Trophoblast cell (in vitro differentiated cells and primary cell): ENCODE measurements at regions not wholly inside any gene's neighbourhood (a gene's known extent, or its start where the extent isn't known, plus 50 kb on each side); places are given as distances from the start of the nearest gene placed in this dataset.

Experiments used
- DNase-seq, 2 donors: peaks; one replicate each; pipeline ENCODE4 v3.0.0-alpha.2; 2016
- H2AFZ ChIP-seq: 2 replicates; pipeline ENCODE4 v1.6.1; 2013; ENCODE audit warnings: low read length, moderate library complexity, mild to moderate bottlenecking; ENCODE audit not compliant: insufficient read depth, poor library complexity
- H2AK5ac ChIP-seq: 2 replicates; pipeline ENCODE4 v1.6.1; 2013; ENCODE audit warnings: mild to moderate bottlenecking, low read length
- H2BK120ac ChIP-seq: 2 replicates; pipeline ENCODE4 v1.6.1; 2013; ENCODE audit warnings: low read length, mild to moderate bottlenecking, moderate library complexity; ENCODE audit not compliant: insufficient read depth, poor library complexity
- H2BK12ac ChIP-seq: 2 replicates; pipeline ENCODE4 v1.6.1; 2013; ENCODE audit warnings: mild to moderate bottlenecking, low read length, moderate library complexity
- H2BK5ac ChIP-seq: 2 replicates; pipeline ENCODE4 v1.6.1; 2013; ENCODE audit warnings: low read length, low read depth, moderate library complexity, mild to moderate bottlenecking; ENCODE audit not compliant: poor library complexity
- H3K14ac ChIP-seq: 2 replicates; pipeline ENCODE4 v1.6.1; 2013; ENCODE audit warnings: mild to moderate bottlenecking, low read length
- H3K18ac ChIP-seq: 2 replicates; pipeline ENCODE4 v1.6.1; 2013; ENCODE audit warnings: mild to moderate bottlenecking, low read length
- H3K23ac ChIP-seq: 2 replicates; pipeline ENCODE4 v1.6.1; 2013; ENCODE audit warnings: low read length
- H3K27ac ChIP-seq: 2 replicates; pipeline ENCODE4 v1.5.1; 2013; ENCODE audit warnings: low read depth, mild to moderate bottlenecking, inconsistent platforms, low read length, moderate library complexity
- H3K27me3 ChIP-seq: 2 replicates; pipeline ENCODE4 v1.6.1; 2013; ENCODE audit warnings: inconsistent platforms, mild to moderate bottlenecking, low read length, moderate library complexity; ENCODE audit not compliant: insufficient read depth
- H3K36me3 ChIP-seq, 2 experiments: 1 replicate in 1 of 2; 2 replicates in 1 of 2; pipeline ENCODE4 v1.6.1; 2013; ENCODE audit warnings: low read length in 2 of 2, mild to moderate bottlenecking in 2 of 2, moderate library complexity in 1 of 2; ENCODE audit not compliant: insufficient read depth in 2 of 2, control insufficient read depth in 1 of 2
- H3K4ac ChIP-seq: 2 replicates; pipeline ENCODE4 v1.6.1; 2013; ENCODE audit warnings: low read depth, mild to moderate bottlenecking, low read length, moderate library complexity
- H3K4me1 ChIP-seq, 2 experiments: 1 replicate in 1 of 2; 2 replicates in 1 of 2; pipeline ENCODE4 v1.6.1; 2013; ENCODE audit warnings: low read length in 2 of 2, mild to moderate bottlenecking in 2 of 2, moderate library complexity in 1 of 2; ENCODE audit not compliant: insufficient read depth in 2 of 2, control insufficient read depth in 1 of 2
- H3K4me2 ChIP-seq: 2 replicates; pipeline ENCODE4 v1.6.1; 2013; ENCODE audit warnings: inconsistent platforms, mild to moderate bottlenecking, low read length, moderate library complexity
- H3K4me3 ChIP-seq: 2 replicates; pipeline ENCODE4 v1.5.1; 2013; ENCODE audit warnings: mild to moderate bottlenecking, low read depth, low read length, inconsistent platforms
- H3K79me1 ChIP-seq: one replicate; pipeline ENCODE4 v1.6.1; 2013; ENCODE audit warnings: low read length
- H3K79me2 ChIP-seq: 2 replicates; pipeline ENCODE4 v1.6.1; 2013; ENCODE audit warnings: low read length, mild to moderate bottlenecking; ENCODE audit not compliant: control insufficient read depth, insufficient read depth, poor library complexity
- H3K9ac ChIP-seq: 2 replicates; pipeline ENCODE4 v1.6.1; 2013; ENCODE audit warnings: mild to moderate bottlenecking, low read length
- H3K9me3 ChIP-seq: 2 replicates; pipeline ENCODE4 v1.6.1; 2013; ENCODE audit warnings: low read depth, mild to moderate bottlenecking, control low read depth, inconsistent platforms, low read length; ENCODE audit not compliant: insufficient read depth
- H4K12ac ChIP-seq: 2 replicates; pipeline ENCODE4 v1.6.1; 2013; ENCODE audit warnings: low read depth, mild to moderate bottlenecking, low read length, moderate library complexity
- H4K8ac ChIP-seq: 2 replicates; pipeline ENCODE4 v1.6.1; 2013; ENCODE audit warnings: low read depth, mild to moderate bottlenecking, low read length, moderate library complexity
- H4K91ac ChIP-seq: one replicate; pipeline ENCODE4 v1.6.1; 2013; ENCODE audit warnings: low read depth, mild to moderate bottlenecking, low read length, moderate library complexity
- WGBS: extraction: QIAGEN DNeasy Blood & Tissue Kit; methylation state at CpG from one replicate; pipeline ENCODE4 v1.1.7; 2013; ENCODE audit warnings: missing lambda C conversion rate; ENCODE audit not compliant: insufficient read length, insufficient coverage; ENCODE audit errors: extremely low coverage; 5-methylcytosine and 5-hydroxymethylcytosine counted together

GRCh38 chr9:16074963-16075362 lies 522.1 kb downstream of the CCDC171 start:
- Histone ChIP-seq H3K18ac (no peak overlapping the region), H3K36me3 (no peaks in the 10 kb centered on the region), H4K12ac (no peak overlapping the region), H2AFZ (no peak overlapping the region), H2BK12ac (no peak overlapping the region), H3K79me1 (no peaks in the 10 kb centered on the region), H3K14ac (no peak overlapping the region), H3K4me2 (no peak overlapping the region), H4K91ac (no peak overlapping the region), H3K4me1 (peaks cover 5 to 8% of the 10 kb centered on the region in 2 experiments), H3K9me3 (no peaks in the 10 kb centered on the region), H3K27me3 (no peaks in the 10 kb centered on the region), H3K4ac (no peak overlapping the region), H3K4me3 (no peak overlapping the region), H3K23ac (no peak overlapping the region), H2BK5ac (no peak overlapping the region), H3K79me2 (no peaks in the 10 kb centered on the region), H4K8ac (no peak overlapping the region), H2BK120ac (no peak overlapping the region), H3K9ac (no peak overlapping the region), H3K27ac (no peak overlapping the region), H2AK5ac (no peak overlapping the region)
- WGBS = no CpG with 5 or more reads among the region's 2 CpGs
- DNase-seq = no peak

- H2BK12ac ChIP-seq = no peak overlapping the region
- H3K4me2 ChIP-seq = no peak overlapping the region
- H2BK120ac ChIP-seq = no peak overlapping the region
- no peak overlapping the region for H4K8ac ChIP-seq
- no peak overlapping the region for H3K14ac ChIP-seq
- H3K9ac ChIP-seq = no peak overlapping the region
- H3K79me2 ChIP-seq = no peaks in the 10 kb centered on the region
- no peaks in the 10 kb centered on the region for H3K9me3 ChIP-seq
- no peak overlapping the region for H3K4ac ChIP-seq
- no peak overlapping the region for H3K4me3 ChIP-seq
- WGBS = no CpG with 5 or more reads among the region's 1 CpG
- no peak overlapping the region for H2BK5ac ChIP-seq
- H3K27me3 ChIP-seq = no peaks in the 10 kb centered on the region
- no peaks in the 10 kb centered on the region for H3K79me1 ChIP-seq
- H3K23ac ChIP-seq = no peak overlapping the region
- H4K12ac ChIP-seq = no peak overlapping the region
- H3K36me3 ChIP-seq = no peaks in the 10 kb centered on the region
- H3K18ac ChIP-seq = no peak overlapping the region
- no peak overlapping the region for H2AK5ac ChIP-seq
- no peak overlapping the region for H2AFZ ChIP-seq
- H4K91ac ChIP-seq = no peak overlapping the region
- H3K4me1 ChIP-seq = peaks cover 0 to under 1% of the 10 kb centered on the region in 2 experiments
- no peak overlapping the region for H3K27ac ChIP-seq
- DNase-seq = no peak
Measured at GRCh38 chr9:16075696-16076095, 522.9 kb downstream of the CCDC171 start.

- Histone ChIP-seq H4K12ac (no peak overlapping the region), H2BK12ac (no peak overlapping the region), H3K36me3 (no peaks in the 10 kb centered on the region), H2BK5ac (no peak overlapping the region), H3K9me3 (no peaks in the 10 kb centered on the region), H3K23ac (no peak overlapping the region), H2AFZ (no peak overlapping the region), H3K4me2 (no peak overlapping the region), H3K27me3 (no peaks in the 10 kb centered on the region), H3K9ac (no peak overlapping the region), H2AK5ac (no peak overlapping the region), H4K8ac (no peak overlapping the region), H3K14ac (no peak overlapping the region), H3K4me1 (no peaks in the 10 kb centered on the region), H3K4me3 (no peak overlapping the region), H3K79me1 (no peaks in the 10 kb centered on the region), H4K91ac (no peak overlapping the region), H2BK120ac (no peak overlapping the region), H3K27ac (no peak overlapping the region), H3K4ac (no peak overlapping the region), H3K79me2 (no peaks in the 10 kb centered on the region), H3K18ac (no peak overlapping the region)
- DNase-seq = no peak
- no CpG with 5 or more reads among the region's 7 CpGs for WGBS
Measured at GRCh38 chr9:16076511-16076910, 523.7 kb downstream of the CCDC171 start.

- H3K9me3 ChIP-seq = no peaks in the 10 kb centered on the region
- no peak overlapping the region for H4K12ac ChIP-seq
- H3K4me1 ChIP-seq = no peaks in the 10 kb centered on the region
- H4K8ac ChIP-seq = no peak overlapping the region
- no peak overlapping the region for H2AFZ ChIP-seq
- no peaks in the 10 kb centered on the region for H3K79me1 ChIP-seq
- no peak overlapping the region for H2AK5ac ChIP-seq
- no peak overlapping the region for H3K27ac ChIP-seq
- no peaks in the 10 kb centered on the region for H3K36me3 ChIP-seq
- no peak overlapping the region for H2BK5ac ChIP-seq
- no peak overlapping the region for H3K4ac ChIP-seq
- H3K14ac ChIP-seq = no peak overlapping the region
- WGBS = no CpG with 5 or more reads among the region's 1 CpG
- H3K4me2 ChIP-seq = no peak overlapping the region
- no peak overlapping the region for H2BK120ac ChIP-seq
- no peak overlapping the region for H3K9ac ChIP-seq
- no peaks in the 10 kb centered on the region for H3K27me3 ChIP-seq
- no peak overlapping the region for H3K4me3 ChIP-seq
- H3K23ac ChIP-seq = no peak overlapping the region
- DNase-seq = no peak
- H3K18ac ChIP-seq = no peak overlapping the region
- H4K91ac ChIP-seq = no peak overlapping the region
- no peaks in the 10 kb centered on the region for H3K79me2 ChIP-seq
- no peak overlapping the region for H2BK12ac ChIP-seq
Measured at GRCh38 chr9:16082796-16083195, 530.0 kb downstream of the CCDC171 start.
